ENCODE measurements at regions not wholly inside any gene's neighbourhood (a gene's known extent, or its start where the extent isn't known, plus 50 kb on each side); places are given as distances from the start of the nearest gene placed in this dataset.
A peak's percentile ranks its signal among the peaks of the same experiment; 100 is the strongest.

DNA sequence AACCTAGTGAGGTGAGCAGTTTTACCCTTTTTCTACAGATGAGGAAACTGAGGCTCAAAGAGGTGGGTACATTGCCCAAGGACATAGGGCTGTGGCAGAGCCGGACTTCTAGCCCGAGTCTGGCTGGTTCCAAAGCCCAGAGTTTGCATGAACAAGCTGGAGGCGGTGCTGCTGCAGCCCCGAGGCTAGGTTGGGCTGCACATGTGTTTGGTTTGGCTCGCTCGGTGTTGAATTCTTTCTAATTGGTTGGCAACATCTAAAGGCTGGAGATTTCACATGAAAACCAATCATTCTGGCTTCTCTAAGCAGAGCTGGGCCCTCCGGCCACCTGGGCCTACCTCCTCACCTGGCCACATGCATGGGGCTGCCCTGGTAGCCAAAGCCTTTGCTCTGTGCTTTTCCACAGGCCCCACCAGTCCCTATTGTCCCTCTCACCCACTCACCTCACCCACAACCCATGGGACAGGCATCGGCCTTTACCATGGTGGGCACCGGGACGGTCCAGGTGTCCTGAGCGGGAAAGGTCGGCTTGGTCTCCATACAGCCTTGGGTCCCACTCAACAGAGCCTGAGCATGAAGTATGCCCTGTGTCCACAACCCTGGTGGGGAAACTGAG lies 262.3 kb downstream of the NSG2 start:
- Histone ChIP-seq H4K5ac (ENCODE audit: low read length) (no peak overlapping the region), H3K4me3 (ENCODE audit: low read length) (no peak overlapping the region), H3K27ac (ENCODE audit: low read depth, low read length) (no peak overlapping the region), H4K8ac (ENCODE audit: low read depth, low read length) (no peak overlapping the region), H3K36me3 (ENCODE audit: control insufficient read depth, insufficient read depth, low read length) (no peaks in the 10 kb centered on the region), H3K23ac (ENCODE audit: low read length) (no peak overlapping the region), H3K9ac (ENCODE audit: low read length) (no peak overlapping the region), H3K4ac (ENCODE audit: low read depth, low read length) (no peak overlapping the region), H3K79me1 (ENCODE audit: low read length) (no peaks in the 10 kb centered on the region), H3K18ac (ENCODE audit: low read length) (no peak overlapping the region), H2BK5ac (ENCODE audit: low read length) (no peak overlapping the region), H3K4me1 (ENCODE audit: control insufficient read depth, low read depth, low read length) (peaks cover 3% of the 10 kb centered on the region), H2AK5ac (ENCODE audit: low read length) (no peak overlapping the region), H3K56ac (ENCODE audit: low read length) (no peak overlapping the region), H2BK120ac (ENCODE audit: low read depth, low read length) (no peak overlapping the region), H3K4me2 (ENCODE audit: low read length) (no peak overlapping the region), H2BK15ac (replicated peaks; ENCODE audit: low read depth) (no peak overlapping the region), H3K27me3 (ENCODE audit: insufficient read depth, low read length, poor library complexity) (no peaks in the 10 kb centered on the region), H3K79me2 (ENCODE audit: control insufficient read depth, insufficient read depth, low read length) (no peaks in the 10 kb centered on the region)
- no CpG with 5 or more reads among the region's 12 CpGs for WGBS (ENCODE audit: extremely low coverage, insufficient coverage, low lambda C conversion rate)
- DNase-seq: no peak

DNA sequence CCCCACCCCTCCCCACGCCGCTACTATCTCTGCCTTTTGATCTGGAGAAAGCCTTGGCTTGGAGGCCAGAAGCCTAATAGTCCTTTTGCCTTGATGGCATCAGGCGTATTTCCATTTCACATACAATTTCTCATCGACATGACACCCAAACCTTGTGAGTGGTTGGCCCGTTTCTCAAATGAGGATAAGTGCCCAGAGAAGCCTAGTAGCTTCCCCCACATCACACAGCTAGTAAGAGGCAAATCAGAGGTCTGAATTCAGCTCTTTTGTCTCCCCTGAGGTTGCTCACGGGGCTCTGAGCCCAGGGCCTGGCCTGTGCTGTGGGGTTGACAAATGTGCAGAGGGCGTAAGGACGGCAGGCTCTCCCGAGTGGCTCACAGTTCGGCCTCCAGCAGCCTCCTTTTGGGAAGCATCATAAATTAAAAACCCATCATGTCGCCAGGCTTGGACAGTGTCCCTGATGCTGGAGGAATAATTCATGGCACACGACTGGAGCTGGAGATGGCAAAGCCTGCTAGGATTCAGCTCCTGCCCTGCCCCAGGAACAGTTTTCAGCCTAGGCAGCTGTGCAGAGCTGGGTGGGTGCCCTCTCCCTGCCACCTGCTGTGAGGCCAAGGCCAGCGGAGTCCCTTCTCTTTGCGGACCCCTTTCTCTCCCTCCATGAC lies 263.8 kb downstream of the NSG2 start:
- Histone ChIP-seq H3K9ac (ENCODE audit: low read length) (no peak overlapping the region), H2BK5ac (ENCODE audit: low read length) (no peak overlapping the region), H4K8ac (ENCODE audit: low read depth, low read length) (no peak overlapping the region), H3K79me1 (ENCODE audit: low read length) (no peaks in the 10 kb centered on the region), H3K4ac (ENCODE audit: low read depth, low read length) (no peak overlapping the region), H3K18ac (ENCODE audit: low read length) (no peak overlapping the region), H2BK120ac (ENCODE audit: low read depth, low read length) (no peak overlapping the region), H3K4me1 (ENCODE audit: control insufficient read depth, low read depth, low read length) (peaks cover 3% of the 10 kb centered on the region), H3K79me2 (ENCODE audit: control insufficient read depth, insufficient read depth, low read length) (no peaks in the 10 kb centered on the region), H3K4me2 (ENCODE audit: low read length) (no peak overlapping the region), H3K27me3 (ENCODE audit: insufficient read depth, low read length, poor library complexity) (no peaks in the 10 kb centered on the region), H3K36me3 (ENCODE audit: control insufficient read depth, insufficient read depth, low read length) (no peaks in the 10 kb centered on the region), H3K23ac (ENCODE audit: low read length) (no peak overlapping the region), H2BK15ac (replicated peaks; ENCODE audit: low read depth) (no peak overlapping the region), H3K56ac (ENCODE audit: low read length) (no peak overlapping the region), H2AK5ac (ENCODE audit: low read length) (no peak overlapping the region), H4K5ac (ENCODE audit: low read length) (no peak overlapping the region), H3K27ac (ENCODE audit: low read depth, low read length) (no peak overlapping the region), H3K4me3 (ENCODE audit: low read length) (no peak overlapping the region)
- DNase-seq: no peak
- no CpG with 5 or more reads among the region's 14 CpGs for WGBS (ENCODE audit: extremely low coverage, insufficient coverage, low lambda C conversion rate)

DNA sequence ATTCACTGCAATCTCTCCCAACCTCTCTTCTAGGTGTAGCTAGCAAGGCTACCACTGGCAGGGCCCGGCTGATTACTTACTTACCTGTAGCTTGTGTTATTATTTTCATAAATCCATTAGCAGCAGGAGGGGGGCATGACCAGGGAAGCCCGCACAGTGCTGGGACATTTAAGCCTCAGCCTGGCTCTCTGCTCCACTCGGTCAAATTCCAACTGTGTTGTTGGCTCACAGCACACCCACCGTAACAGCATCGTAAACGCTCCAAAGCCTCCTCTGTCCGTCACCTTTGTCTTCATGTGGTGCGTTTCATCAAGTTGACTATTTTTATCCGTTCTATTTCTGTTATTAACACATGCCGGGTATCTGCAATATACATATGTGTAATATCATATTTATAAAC lies 264.7 kb downstream of the NSG2 start:
- no peak for DNase-seq
- Histone ChIP-seq H2BK15ac (replicated peaks; ENCODE audit: low read depth) (no peak overlapping the region), H3K79me2 (ENCODE audit: control insufficient read depth, insufficient read depth, low read length) (no peaks in the 10 kb centered on the region), H3K4me2 (ENCODE audit: low read length) (no peak overlapping the region), H2AK5ac (ENCODE audit: low read length) (no peak overlapping the region), H3K27me3 (ENCODE audit: insufficient read depth, low read length, poor library complexity) (no peaks in the 10 kb centered on the region), H3K9ac (ENCODE audit: low read length) (no peak overlapping the region), H3K23ac (ENCODE audit: low read length) (no peak overlapping the region), H4K5ac (ENCODE audit: low read length) (no peak overlapping the region), H3K4me3 (ENCODE audit: low read length) (no peak overlapping the region), H3K4me1 (ENCODE audit: control insufficient read depth, low read depth, low read length) (peaks cover 3% of the 10 kb centered on the region), H3K36me3 (ENCODE audit: control insufficient read depth, insufficient read depth, low read length) (no peaks in the 10 kb centered on the region), H2BK120ac (ENCODE audit: low read depth, low read length) (no peak overlapping the region), H2BK5ac (ENCODE audit: low read length) (no peak overlapping the region), H3K56ac (ENCODE audit: low read length) (no peak overlapping the region), H3K4ac (ENCODE audit: low read depth, low read length) (no peak overlapping the region), H3K27ac (ENCODE audit: low read depth, low read length) (no peak overlapping the region), H3K79me1 (ENCODE audit: low read length) (no peaks in the 10 kb centered on the region), H4K8ac (ENCODE audit: low read depth, low read length) (no peak overlapping the region), H3K18ac (ENCODE audit: low read length) (no peak overlapping the region)
- WGBS (ENCODE audit: extremely low coverage, insufficient coverage, low lambda C conversion rate): no CpG with 5 or more reads among the region's 10 CpGs

DNA sequence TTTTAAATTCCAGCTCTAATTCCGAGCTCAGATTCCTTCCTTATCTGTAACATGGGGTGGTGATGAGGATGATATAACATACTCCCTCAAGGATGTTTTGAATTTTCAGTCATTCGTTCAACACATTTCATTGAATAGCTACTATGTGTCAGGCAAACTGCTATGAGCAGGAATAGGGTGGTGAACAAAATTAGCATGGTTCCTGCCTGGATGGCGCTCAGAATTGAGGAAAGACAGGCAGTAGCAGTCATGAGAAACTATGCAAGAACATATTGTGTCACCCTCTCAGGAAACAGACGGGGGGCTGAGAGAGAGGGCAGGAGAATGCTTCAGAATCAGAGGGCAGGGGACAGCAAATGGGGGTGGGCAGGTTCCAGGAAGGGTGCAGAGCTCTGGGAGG lies 265.2 kb downstream of the NSG2 start:
- no peaks in the 10 kb centered on the region for H3K27me3 ChIP-seq (ENCODE audit: insufficient read depth, low read length, poor library complexity)
- H3K23ac ChIP-seq (ENCODE audit: low read length): no peak overlapping the region

DNA sequence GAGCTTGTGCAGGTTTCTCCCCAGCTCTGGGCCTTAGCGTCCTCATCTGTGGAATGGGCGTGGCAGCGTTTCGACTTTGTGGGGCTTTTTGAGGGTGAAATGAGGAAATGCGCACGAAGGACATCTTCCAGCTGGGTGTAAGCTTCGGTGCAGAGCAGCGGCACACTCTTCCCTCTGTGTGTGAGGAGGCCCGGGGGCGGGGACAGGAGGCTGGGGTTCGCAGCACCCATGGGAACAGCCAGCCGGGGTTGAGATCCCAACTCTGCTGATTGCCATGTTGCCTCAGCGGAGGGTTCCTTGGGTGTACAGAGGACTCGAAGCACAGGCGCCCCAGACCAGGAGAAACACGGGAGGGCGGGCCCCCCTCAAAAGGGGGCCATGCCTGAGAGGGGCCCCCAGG lies 265.6 kb downstream of the NSG2 start:
- Histone ChIP-seq H2BK120ac (ENCODE audit: low read depth, low read length) (no peak overlapping the region), H3K4me1 (ENCODE audit: control insufficient read depth, low read depth, low read length) (no peaks in the 10 kb centered on the region), H3K56ac (ENCODE audit: low read length) (peak overlapping the region; percentile 84), H3K36me3 (ENCODE audit: control insufficient read depth, insufficient read depth, low read length) (no peaks in the 10 kb centered on the region), H3K4me3 (ENCODE audit: low read length) (no peak overlapping the region), H3K27ac (ENCODE audit: low read depth, low read length) (no peak overlapping the region), H2BK15ac (replicated peaks; ENCODE audit: low read depth) (no peak overlapping the region), H2BK5ac (ENCODE audit: low read length) (no peak overlapping the region), H3K18ac (ENCODE audit: low read length) (no peak overlapping the region), H3K23ac (ENCODE audit: low read length) (peak overlapping the region; percentile 80), H3K27me3 (ENCODE audit: insufficient read depth, low read length, poor library complexity) (no peaks in the 10 kb centered on the region), H3K79me2 (ENCODE audit: control insufficient read depth, insufficient read depth, low read length) (no peaks in the 10 kb centered on the region), H3K79me1 (ENCODE audit: low read length) (no peaks in the 10 kb centered on the region), H2AK5ac (ENCODE audit: low read length) (no peak overlapping the region), H3K4ac (ENCODE audit: low read depth, low read length) (peak overlapping the region; percentile 56), H4K8ac (ENCODE audit: low read depth, low read length) (no peak overlapping the region), H3K4me2 (ENCODE audit: low read length) (no peak overlapping the region), H4K5ac (ENCODE audit: low read length) (no peak overlapping the region), H3K9ac (ENCODE audit: low read length) (no peak overlapping the region)
- WGBS (ENCODE audit: extremely low coverage, insufficient coverage, low lambda C conversion rate): no CpG with 5 or more reads among the region's 17 CpGs
- DNase-seq: no peak

More for the DNA sequence above, 265.2 kb downstream of the NSG2 start:
- no peaks in the 10 kb centered on the region for H3K36me3 ChIP-seq (ENCODE audit: control insufficient read depth, insufficient read depth, low read length)
- no peak overlapping the region for H2BK15ac ChIP-seq (replicated peaks; ENCODE audit: low read depth)
- H3K9ac ChIP-seq (ENCODE audit: low read length): no peak overlapping the region
- H3K79me2 ChIP-seq (ENCODE audit: control insufficient read depth, insufficient read depth, low read length): no peaks in the 10 kb centered on the region
- no peaks in the 10 kb centered on the region for H3K79me1 ChIP-seq (ENCODE audit: low read length)
- no peak overlapping the region for H3K4me2 ChIP-seq (ENCODE audit: low read length)
- no peak overlapping the region for H3K4me3 ChIP-seq (ENCODE audit: low read length)
- H2BK5ac ChIP-seq (ENCODE audit: low read length): no peak overlapping the region
- H2AK5ac ChIP-seq (ENCODE audit: low read length): no peak overlapping the region
- no peak overlapping the region for H3K18ac ChIP-seq (ENCODE audit: low read length)
- no peak overlapping the region for H4K8ac ChIP-seq (ENCODE audit: low read depth, low read length)
- no peak for DNase-seq
- WGBS (ENCODE audit: extremely low coverage, insufficient coverage, low lambda C conversion rate): 100% methylated on average over 1 of the region's 4 CpGs
- H3K56ac ChIP-seq (ENCODE audit: low read length): no peak overlapping the region
- no peak overlapping the region for H3K4ac ChIP-seq (ENCODE audit: low read depth, low read length)
- H2BK120ac ChIP-seq (ENCODE audit: low read depth, low read length): no peak overlapping the region
- no peak overlapping the region for H4K5ac ChIP-seq (ENCODE audit: low read length)
- H3K4me1 ChIP-seq (ENCODE audit: control insufficient read depth, low read depth, low read length): peaks cover 3% of the 10 kb centered on the region
- no peak overlapping the region for H3K27ac ChIP-seq (ENCODE audit: low read depth, low read length)
